Fibroblast of pulmonary artery (primary cell): ENCODE measurements at regions not wholly inside any gene's neighbourhood (a gene's known extent, or its start where the extent isn't known, plus 50 kb on each side); places are given as distances from the start of the nearest gene placed in this dataset.

Experiments used
- DNase-seq: peaks from one replicate; pipeline ENCODE4 v3.0.0-alpha.2; 2010; ENCODE audit warnings: low read depth
- H3K4me3 ChIP-seq: replicated peaks from 2 replicates; pipeline ENCODE4 v1.5.1; 2011; ENCODE audit warnings: low read depth, mild to moderate bottlenecking, control low read depth, low read length, moderate library complexity
- CTCF ChIP-seq: IDR thresholded peaks from 2 replicates; pipeline ENCODE4 v1.5.1; 2011; ENCODE audit warnings: mild to moderate bottlenecking, control low read depth, low read length, inconsistent platforms; ENCODE audit errors: missing control alignments

- TF ChIP-seq CTCF, result no peak
- DNase-seq, result no peak
- H3K4me3 ChIP-seq, result no peak overlapping the region
Measured at GRCh38 chr5:164893071-164893470, 1387.7 kb downstream of the MAT2B start.

- TF ChIP-seq CTCF, result no peak
- H3K4me3 ChIP-seq, result no peak overlapping the region
- DNase-seq, result no peak
Measured at GRCh38 chr5:164898705-164899104, 1393.3 kb downstream of the MAT2B start.

- H3K4me3 ChIP-seq, result no peak overlapping the region
- no peak for DNase-seq
- no peak for TF ChIP-seq CTCF
Measured at GRCh38 chr5:164909673-164910072, 1404.3 kb downstream of the MAT2B start.

- TF ChIP-seq CTCF, result no peak
- DNase-seq, result no peak
- no peak overlapping the region for H3K4me3 ChIP-seq
Measured at GRCh38 chr5:164921722-164922121, 1416.3 kb downstream of the MAT2B start.

GRCh38 chr5:164934039-164934438, 1428.6 kb downstream of the MAT2B start:
- H3K4me3 ChIP-seq, result no peak overlapping the region
- TF ChIP-seq CTCF, result no peak
- DNase-seq, result no peak

- no peak for DNase-seq
- no peak for TF ChIP-seq CTCF
- no peak overlapping the region for H3K4me3 ChIP-seq
Measured at GRCh38 chr5:164934561-164934960, 1429.1 kb downstream of the MAT2B start.

- no peak for DNase-seq
- no peak for TF ChIP-seq CTCF
- no peak overlapping the region for H3K4me3 ChIP-seq
Measured at GRCh38 chr5:164941132-164941531, 1435.7 kb downstream of the MAT2B start.
